Ramos (cell line): ENCODE measurements at regions not wholly inside any gene's neighbourhood (a gene's known extent, or its start where the extent isn't known, plus 50 kb on each side); places are given as distances from the start of the nearest gene placed in this dataset.

ENCODE experiments used
- in situ Hi-C: fragments of 300-500 bp; cut with MboI; formaldehyde crosslinking; loops from one replicate; pipeline ENCODE4 v1.14.3; 2022; ENCODE audit warnings: low sequenced_read_pairs; ENCODE audit not compliant: unreplicated experiment

DNA sequence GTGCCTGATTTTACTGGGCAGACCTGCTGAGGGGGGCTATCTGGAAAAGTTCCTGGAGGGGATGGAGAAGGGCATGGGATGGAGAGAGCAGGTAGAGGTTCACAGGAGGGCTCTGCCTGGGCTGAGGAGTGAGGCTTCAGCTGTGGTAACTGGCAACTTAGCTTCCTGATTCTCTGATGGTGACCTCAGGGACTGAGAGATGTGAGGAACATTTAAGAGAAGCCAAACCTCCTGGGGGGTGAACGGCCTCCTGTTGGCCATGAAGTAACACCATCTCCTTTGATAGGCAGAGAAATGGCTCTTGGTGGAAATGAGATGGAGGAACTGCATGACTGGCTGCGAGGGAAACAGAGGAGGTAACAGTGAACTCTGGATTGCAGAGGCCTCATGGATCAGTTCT is 97.3 kb upstream of the ROPN1 start:
- in situ Hi-C loops, result no loop called here

- in situ Hi-C loops, result no loop called here
These were observed 99.8 kb upstream of the ROPN1 start for GRCh38 chr3:124091716-124092115.

DNA sequence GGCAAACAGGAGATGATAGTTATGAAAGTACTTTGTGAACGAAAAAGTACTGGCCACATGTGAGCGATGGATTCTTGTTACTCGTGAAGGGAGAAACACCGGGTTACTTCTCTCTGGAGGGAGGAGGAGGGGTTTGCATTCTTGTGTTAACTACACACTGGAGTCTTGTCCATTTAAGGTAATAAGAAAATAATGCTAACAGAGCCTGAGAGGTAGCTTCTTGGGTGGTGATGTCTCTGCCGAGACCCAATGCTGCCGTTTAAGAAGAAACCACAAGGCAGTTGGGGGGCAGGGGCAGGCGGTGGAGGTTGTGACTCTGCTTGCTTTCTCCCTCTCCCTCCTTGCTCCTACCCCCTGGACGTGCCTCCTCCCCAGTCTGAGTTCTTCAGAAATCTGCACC is 100.9 kb upstream of the ROPN1 start:
- in situ Hi-C loops, result no loop called here

- in situ Hi-C loops, result no loop called here
These were observed 102.6 kb upstream of the ROPN1 start for GRCh38 chr3:124094496-124094895.

DNA sequence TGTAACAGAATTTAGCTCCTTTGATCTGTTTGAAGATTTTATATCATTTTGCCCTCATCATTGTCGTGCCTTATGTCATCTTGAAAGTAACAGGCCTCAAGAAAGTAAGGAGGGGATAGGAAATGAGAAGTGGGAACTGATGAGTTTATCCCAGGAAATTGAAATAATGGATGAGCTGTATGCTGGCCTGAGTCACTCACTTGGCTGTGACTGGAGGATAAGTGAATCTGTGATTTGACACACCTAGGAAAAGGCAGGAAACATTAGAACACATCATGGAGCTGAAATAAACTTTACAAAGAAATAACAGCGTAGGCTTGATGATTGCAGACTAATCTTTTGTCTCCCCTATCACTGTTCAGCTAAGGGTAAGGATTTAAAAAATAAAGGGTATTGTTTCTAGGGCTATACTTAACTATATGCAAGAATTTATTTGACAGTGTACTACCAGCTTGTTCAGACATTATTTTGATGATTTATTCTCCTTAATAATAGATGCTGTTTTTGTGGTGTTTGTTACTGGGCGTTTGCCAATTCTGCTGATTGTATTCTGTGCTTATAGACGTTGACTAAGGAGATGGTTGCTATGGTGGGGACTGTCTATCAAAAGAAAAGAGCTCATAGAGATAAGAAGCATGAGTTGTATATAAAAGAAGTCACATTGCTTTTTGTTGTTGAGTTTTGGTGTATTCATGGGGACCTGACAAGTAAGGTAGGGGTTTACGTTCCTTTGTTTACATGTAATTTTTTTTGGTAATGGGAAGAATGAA is 105.6 kb upstream of the ROPN1 start:
- in situ Hi-C loops, result no loop called here

GRCh38 chr3:124101643-124102042 is 109.7 kb upstream of the ROPN1 start:
- in situ Hi-C loops, result no loop called here

DNA sequence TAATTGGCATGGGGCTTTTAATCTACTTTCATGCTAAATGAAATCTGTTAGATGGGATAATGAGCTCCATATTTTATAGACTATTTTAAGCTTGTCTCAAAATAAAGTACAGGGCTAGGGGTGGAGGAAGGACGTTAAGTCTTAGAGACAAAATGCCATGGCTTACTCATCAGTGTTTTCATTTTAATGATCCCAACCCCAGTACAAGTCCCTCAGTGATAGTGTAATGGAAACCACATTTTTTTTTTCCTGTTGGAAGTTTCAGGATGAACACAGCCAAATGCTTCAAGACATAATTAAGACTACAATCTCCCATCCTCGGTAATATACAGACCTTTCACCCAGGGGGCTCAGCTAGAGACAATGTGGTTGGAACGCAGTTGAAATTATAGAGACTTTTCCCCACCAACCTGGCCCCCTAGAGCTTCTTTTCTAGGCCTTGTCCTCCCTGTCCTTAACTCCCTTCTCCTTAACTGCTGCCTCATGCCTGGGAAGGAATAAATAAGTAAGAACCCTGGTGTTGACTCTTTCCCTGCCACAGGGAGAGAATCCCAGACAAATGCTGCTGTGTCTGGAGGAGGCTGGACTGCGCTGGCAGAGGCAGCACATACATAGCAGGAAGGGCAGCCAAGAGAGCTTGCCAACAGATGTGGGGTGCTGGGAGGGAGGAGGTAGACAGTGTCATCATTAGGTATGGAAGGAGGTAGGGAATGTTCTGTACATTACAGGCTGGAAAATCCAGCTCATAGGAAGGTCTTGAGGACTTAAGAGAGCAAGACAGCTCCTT is 115.4 kb upstream of the ROPN1 start:
- in situ Hi-C loops, result no loop called here

DNA sequence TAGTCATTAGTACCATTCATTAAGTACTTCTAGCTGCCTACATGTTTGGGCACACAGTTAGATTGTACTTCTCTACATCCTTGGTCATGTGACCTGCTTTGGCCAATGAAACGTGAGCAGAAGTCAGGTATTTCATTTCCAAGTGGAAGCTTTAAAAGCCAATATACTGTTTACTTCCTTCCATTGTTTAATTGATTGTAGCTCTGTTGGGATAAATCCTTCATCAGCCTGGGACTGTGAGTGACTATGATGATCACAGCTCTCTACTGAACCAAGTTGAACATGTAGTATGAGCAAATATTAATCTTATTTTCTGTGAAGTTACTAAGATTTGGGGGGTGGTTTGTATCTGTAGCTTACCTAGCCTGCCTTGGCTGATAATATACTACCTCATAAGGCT is 116.5 kb upstream of the ROPN1 start:
- in situ Hi-C loops, result no loop called here

GRCh38 chr3:124113485-124113884 is 121.6 kb upstream of the ROPN1 start:
- in situ Hi-C loops, result no loop called here

GRCh38 chr3:124115279-124115678 is 123.4 kb upstream of the ROPN1 start:
- in situ Hi-C loops, result no loop called here

DNA sequence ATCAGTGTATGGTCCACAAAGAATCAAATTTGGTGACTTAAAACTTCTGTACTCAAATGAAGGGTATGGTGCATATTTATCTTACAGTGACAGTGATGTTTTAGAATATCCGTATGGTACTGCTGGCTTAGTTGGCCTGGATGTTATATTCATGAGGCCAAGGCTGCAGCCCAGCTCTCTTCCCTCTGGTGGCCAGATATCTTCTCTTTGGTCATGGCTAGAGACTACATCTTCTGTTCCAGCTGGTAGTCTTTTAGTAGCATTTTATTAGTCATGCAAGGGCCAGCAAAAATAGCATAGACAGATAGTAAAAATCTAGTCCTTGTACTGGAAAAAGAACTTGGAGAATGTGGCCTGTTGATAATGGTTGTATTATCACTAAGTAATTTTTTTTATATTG is 124.0 kb upstream of the ROPN1 start:
- in situ Hi-C loops, result no loop called here

GRCh38 chr3:124116906-124117305 is 125.0 kb upstream of the ROPN1 start:
- in situ Hi-C loops, result no loop called here

GRCh38 chr3:124117486-124117885 is 125.6 kb upstream of the ROPN1 start:
- in situ Hi-C loops, result no loop called here

- in situ Hi-C loops, result no loop called here
These were observed 126.5 kb upstream of the ROPN1 start for GRCh38 chr3:124118397-124118796.

- in situ Hi-C loops, result no loop called here
These were observed 127.3 kb upstream of the ROPN1 start for GRCh38 chr3:124119056-124119716.

GRCh38 chr3:124121379-124122312 is 129.7 kb upstream of the ROPN1 start:
- in situ Hi-C loops, result no loop called here

- in situ Hi-C loops, result no loop called here
These were observed 133.4 kb upstream of the ROPN1 start for GRCh38 chr3:124125315-124125714.

GRCh38 chr3:124126436-124127023 is 134.6 kb upstream of the ROPN1 start:
- in situ Hi-C loops, result no loop called here

GRCh38 chr3:124131158-124131557 is 139.2 kb upstream of the ROPN1 start:
- in situ Hi-C loops, result no loop called here

DNA sequence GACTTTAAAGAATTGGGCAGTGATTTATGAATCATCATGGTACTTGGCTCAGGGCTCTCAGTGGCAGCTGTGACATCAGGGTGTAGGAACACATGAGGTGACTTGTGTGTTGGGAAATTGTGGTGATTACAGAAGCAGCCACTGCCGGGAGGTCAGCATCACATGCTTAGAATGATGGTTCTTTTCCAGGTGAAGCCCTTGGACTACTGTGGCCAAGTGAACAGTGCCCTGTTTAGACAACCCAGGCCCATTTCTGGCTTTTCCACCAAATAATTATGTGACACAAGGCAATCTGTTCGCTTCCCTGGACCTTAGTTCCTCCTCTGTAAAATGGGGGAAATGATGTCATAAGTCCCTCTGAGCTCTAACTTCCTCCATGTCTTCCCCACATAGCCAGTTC is 139.7 kb upstream of the ROPN1 start:
- in situ Hi-C loops, result no loop called here
